Activated T-helper 9 cell treated with anti-CD3 and anti-CD28 coated beads, Interleukin-2, amount 50 U/mL, for 16 hours (primary cell): ENCODE measurements at regions not wholly inside any gene's neighbourhood (a gene's known extent, or its start where the extent isn't known, plus 50 kb on each side); places are given as distances from the start of the nearest gene placed in this dataset.

Source experiments
- DNase-seq: peaks from one replicate; pipeline ENCODE4 v3.0.0-alpha.2; 2020; ENCODE audit warnings: low read depth

GRCh38 chr6:119598883-119599282 lies 249.3 kb upstream of the MAN1A1 start:
- DNase-seq: no peak

DNA sequence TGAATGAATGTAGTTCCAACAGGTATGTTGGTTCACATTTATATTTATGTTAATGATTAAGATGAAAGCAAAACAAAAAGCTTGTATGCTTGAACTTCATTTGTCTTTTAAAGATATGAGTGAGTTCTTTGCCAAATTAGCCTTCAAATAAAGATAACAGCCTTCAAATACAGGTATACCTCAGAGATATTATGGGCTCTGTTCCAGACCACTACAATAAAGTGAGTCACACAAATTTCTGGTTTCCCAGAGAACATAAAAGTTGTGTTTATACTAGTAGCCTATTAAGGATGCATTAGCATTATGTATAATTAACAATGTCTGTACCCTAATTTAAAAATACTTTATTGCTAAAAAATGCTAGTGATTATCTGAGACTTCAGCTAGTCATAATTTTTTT lies 245.3 kb upstream of the MAN1A1 start:
- no peak for DNase-seq

DNA sequence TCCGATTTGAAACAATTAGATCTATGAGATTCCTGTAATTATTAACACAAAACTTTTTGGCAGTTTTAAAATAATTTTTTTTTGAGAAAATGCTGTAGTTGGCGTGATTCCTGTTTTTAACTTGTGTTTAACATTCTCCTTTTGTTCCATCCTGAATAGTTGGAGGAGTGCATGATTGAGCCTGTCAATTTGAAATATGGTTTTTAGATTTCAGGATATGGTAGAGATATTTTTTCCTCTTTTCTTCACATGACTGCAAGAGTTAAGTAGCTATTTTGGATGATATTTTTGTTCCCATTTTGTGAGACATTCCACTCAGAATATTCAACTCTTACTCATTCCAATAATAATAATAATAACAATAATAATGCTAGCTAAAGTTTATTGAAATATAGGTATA lies 241.7 kb upstream of the MAN1A1 start:
- no peak for DNase-seq

DNA sequence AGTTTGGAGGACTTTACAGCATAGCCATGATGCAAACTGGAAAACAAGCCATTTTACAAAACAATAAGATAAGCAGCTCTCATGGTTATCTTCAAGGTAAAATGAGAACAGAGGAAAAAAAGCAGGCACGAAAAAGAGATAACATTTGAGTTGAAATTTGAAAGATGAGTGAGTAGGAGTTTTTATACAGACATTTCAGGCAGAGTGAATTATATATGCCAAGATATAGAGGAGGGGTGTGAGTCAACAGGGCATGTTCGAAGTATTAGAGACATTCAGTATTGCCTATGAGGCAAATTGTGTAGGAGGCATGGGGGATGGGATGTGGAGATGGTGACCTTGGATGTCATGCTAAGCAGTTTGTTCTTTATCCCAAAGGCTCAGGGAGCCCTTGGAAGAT lies 240.5 kb upstream of the MAN1A1 start:
- no peak for DNase-seq

DNA sequence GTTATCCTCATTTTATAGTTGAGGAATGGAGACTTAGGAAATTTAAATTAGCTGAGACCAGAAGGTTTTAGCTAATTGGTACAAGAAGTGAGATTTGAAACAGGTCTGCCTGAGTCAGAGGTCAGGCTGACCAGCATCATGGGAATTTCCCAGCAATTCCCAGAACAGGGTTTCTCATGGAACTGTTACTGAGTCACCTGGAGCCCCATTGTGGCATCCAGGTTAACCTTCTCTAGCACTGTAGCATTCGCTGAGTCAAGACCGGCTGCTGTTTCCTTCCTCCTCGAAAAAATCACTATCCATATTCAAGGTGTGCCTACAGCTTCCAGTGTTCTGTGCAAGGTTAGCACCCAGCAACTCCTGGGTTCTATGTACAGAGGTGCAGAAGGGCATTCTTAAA lies 238.0 kb upstream of the MAN1A1 start:
- DNase-seq: no peak

- no peak for DNase-seq
These were observed 236.8 kb upstream of the MAN1A1 start for GRCh38 chr6:119586250-119586882.

DNA sequence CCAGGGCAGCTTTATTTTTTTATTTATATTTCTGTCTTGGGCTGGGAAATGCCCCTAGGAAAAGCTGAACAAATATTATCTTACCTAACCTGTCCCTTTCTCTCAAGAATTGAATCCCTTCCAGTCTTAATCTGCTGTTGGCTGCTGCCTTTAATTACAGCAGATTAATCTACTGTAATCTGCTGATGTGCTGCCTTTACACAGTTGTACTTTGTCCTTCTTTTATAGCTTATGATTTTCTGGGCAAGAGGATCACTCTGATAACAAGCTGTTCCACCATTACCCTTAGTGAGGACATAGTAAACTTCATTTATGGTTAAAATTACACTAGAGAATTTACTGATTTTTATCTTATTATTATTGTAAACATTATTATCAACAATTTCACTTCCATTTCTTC lies 234.5 kb upstream of the MAN1A1 start:
- no peak for DNase-seq

DNA sequence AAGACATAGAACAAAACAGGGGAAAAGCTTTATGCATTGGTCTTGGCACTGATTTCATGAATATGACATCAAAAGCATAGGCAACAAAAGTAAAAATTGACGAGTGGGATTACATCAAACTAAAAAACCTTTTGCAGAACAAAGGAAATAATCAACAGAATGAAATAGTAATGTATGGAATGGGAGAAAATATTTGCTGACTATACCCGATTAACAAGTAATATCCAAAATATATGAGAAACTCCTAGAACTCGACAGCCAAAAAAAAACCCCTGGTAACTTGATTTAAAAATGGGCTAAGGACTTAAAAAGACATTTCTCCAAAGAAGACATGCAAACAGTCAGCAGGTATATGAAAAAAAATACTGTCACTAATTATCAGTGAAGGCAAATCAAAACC lies 231.7 kb upstream of the MAN1A1 start:
- DNase-seq: no peak

GRCh38 chr6:119575721-119576120 lies 226.2 kb upstream of the MAN1A1 start:
- DNase-seq: no peak

GRCh38 chr6:119568580-119568979 lies 219.0 kb upstream of the MAN1A1 start:
- no peak for DNase-seq

DNA sequence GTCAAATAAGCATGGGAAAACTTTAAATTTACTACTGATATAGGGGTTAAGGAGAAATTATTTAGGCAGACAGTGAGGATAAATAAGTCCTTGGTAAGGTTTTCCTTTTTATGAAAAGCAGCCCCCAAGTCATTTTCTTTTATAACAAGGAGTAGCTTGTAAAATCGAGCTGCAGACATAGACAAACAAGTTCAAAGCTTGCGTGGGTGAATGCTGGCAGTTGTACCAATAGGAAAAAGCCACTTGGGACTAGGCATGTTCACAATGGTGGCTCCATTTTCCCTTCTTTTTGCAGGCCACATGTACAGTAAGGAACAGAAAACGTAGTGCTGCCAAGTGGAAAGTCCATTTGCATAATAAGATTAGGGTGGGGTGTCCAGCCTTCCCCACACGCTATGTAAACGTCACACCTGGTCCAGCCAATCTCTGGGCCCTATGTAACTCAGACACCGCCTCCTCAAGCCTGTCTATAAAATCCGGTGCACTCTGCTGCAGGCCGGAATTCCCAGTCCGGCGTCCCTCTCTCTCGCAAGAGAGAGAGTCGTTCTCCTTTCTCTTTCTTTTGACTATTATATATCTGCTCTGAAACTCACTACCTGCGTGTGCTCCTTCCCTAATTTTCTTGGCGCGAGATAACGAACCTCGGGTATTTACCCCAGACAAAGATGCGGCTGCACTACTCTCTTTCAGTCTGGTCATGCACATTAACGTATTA lies 217.1 kb upstream of the MAN1A1 start:
- DNase-seq: no peak

GRCh38 chr6:119565893-119566292 lies 216.3 kb upstream of the MAN1A1 start:
- DNase-seq: no peak

DNA sequence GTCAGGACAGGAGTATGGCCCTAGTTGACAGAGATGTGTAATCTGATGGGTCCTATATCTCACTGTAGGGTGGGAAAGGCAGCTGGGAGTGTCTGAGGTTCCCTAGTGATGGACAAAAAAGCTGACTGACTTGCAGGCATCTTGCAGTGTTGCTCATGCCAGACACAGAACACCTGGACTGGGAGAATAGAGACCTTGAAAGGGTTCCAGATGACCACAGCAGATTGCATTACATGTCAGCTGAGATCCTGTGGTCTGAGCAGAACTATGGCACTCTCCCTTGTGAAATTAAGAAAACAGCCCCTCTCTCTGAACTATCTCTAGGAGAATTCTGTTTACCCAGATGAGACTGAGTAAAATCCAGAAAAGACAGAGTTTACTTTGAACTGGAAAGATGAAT lies 212.6 kb upstream of the MAN1A1 start:
- DNase-seq: no peak

DNA sequence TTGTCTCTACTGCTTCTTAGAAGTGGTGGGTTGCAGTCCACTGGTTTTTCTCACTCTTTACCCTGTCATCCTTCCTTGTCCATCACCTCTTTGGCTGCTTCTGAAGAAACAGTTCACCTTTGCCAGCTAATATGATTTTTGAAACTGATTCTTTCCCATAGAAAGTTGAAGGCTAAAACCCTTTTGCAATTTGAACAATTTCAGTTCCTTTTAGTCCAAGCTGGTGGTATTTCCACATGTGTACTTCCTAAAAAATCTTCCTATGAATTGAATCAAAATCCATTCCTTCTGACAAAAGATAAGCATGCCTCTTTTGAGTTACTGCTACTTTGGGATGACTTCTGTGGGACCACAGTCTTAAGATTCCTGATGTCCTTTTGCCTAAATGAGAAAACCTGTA lies 210.0 kb upstream of the MAN1A1 start:
- DNase-seq: no peak

GRCh38 chr6:119557239-119557638 lies 207.7 kb upstream of the MAN1A1 start:
- DNase-seq: no peak

- DNase-seq: no peak
These were observed 202.5 kb upstream of the MAN1A1 start for GRCh38 chr6:119552021-119552420.

DNA sequence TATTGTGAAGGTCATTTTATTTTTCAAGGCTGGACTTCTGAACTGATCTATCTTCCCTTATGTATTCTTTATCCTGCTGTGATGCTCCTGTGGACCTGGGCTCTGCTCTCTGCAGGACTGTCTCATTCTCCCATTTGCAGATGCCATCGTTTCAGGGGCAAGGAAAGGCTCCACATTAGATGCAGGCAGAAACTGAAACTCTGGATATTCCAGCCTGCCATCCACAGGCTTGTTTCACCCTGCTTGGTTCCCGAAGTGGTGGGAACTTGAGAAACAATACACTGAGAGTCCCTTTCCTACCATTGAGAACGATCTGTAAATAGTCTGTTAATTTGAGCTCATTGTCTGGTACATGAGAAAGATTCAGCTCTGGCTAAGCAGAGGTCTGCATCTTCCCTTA lies 197.5 kb upstream of the MAN1A1 start:
- no peak for DNase-seq

GRCh38 chr6:119545245-119545644 lies 195.7 kb upstream of the MAN1A1 start:
- no peak for DNase-seq

DNA sequence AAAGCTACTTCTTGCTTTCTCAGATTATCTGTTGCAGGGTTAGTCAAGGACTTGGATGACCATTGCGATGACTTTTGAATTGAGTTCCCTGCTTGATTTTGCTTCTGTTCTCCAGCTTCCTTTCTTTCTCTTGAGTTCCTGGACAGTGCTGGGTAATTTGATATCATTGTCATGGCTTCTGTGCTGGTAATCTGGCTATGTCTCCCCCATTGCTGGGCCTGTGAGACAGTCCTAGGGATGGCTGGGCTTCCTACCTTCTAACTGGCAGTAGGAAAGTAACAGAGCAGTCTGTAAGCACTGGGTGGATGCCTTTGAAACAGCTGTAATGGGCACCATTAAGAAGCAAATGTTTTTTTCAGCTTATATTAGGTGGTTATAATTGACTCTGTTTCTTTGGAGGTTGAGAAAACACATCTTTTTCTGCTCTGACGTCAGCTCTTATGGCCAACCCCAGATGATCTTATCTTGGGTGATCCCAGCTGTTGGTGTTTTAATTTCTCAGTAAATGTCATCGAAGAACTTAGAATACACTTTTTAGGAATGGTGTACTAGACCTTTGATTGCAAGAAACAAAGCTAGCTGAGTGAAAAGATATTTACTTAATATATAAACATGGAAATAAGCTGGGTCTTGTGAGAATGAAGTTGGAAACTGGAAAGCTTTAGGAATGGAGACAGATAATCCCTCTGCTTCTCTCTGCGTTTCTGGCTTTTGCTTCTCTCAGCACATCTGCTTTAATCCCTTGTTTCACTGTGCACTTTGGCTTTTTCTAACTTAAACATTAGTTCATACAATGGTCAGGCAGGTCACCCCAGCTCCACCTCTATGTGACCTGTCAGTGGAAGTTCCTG lies 195.0 kb upstream of the MAN1A1 start:
- no peak for DNase-seq

DNA sequence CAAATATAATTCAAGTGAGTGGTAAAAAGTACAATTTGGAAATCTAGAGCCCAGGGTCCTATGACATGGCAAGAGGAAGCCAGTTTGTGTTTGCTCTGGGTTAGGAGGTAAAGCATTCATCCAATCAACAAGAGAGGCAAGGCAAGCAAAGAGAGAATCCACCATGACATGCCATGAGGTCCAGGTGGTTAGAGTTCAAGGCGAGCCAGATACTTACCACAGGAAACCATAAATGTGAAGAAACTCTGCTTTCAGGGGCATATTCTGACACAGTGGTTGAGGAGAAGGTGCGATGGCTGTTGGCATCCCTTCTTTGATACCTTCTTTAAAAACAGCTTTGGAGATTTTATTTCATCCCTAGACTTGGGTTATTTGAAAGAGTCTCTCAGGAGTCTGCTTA lies 193.8 kb upstream of the MAN1A1 start:
- no peak for DNase-seq

DNA sequence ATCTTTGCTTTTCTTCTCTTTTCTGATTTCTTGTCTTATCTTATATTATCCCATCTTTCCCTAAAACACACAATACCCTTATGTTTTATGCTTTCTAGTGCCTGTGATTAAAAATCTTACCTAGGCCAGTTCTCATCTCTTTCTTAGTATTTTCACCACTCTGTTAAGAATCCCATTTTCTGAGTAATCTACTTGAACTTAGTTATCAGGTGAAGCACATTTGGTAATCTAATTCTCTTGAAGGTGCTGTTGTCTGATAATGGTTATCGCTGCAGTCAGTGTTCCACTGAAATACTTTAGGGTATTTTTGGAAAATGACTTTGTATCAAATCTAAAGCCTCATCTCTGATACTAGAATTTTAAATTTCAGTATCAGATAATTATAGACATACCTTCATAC lies 192.5 kb upstream of the MAN1A1 start:
- DNase-seq: no peak

DNA sequence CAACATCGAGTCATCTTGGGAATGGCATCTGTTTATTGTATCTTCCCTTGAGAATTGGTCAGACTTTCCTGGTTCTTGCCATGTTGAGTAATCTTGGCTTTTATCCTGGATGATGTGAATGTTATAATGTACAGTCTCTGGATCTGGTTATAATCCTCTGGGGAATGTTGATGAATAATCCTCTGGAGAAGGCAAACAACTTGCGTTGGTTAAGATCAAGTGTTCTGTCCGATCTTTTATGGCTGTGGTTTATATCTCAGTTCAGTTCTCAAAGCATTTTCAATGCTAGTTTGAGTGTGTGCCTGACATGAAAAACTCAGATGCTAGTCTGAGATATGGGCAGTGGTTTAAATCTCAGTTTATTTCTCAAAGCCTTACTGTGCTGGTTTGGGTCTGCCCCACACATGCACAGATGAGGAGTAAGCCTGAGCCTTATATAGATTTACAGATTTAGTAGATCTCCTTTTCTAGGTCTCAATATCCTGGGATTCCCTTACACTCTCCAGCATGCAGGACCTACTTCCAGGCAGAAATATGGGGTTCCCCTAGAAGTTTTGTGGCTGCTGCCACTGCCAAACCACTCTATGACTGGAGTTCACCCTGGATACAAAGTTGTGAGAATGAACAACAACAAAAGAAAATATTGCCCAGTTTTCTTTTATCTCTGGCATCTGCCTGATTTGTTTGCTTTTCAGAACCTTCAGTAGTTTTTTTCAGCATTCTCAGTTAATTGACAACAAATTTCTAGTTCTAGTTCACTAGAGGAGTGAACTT lies 191.8 kb upstream of the MAN1A1 start:
- DNase-seq: no peak
